Astrocyte (in vitro differentiated cells and primary cell): ENCODE measurements at regions not wholly inside any gene's neighbourhood (a gene's known extent, or its start where the extent isn't known, plus 50 kb on each side); places are given as distances from the start of the nearest gene placed in this dataset.

ENCODE experiments used
- DNase-seq: peaks from one replicate; pipeline ENCODE4 v3.0.0-alpha.2; 2010; ENCODE audit warnings: low read depth
- FAIRE-seq: peaks from 2 replicates; lab custom pipeline; 2011; peaks lifted over from hg19 to GRCh38; lab: Jason Lieb, UNC
- H2AFZ ChIP-seq: 2 replicates; pipeline ENCODE4 v1.6.0; 2012; ENCODE audit warnings: low read depth, low read length, inconsistent platforms
- H3K27ac ChIP-seq: 2 replicates; pipeline ENCODE4 v1.5.1; 2011; ENCODE audit warnings: low read depth, low read length, inconsistent platforms
- H3K27me3 ChIP-seq: 2 replicates; pipeline ENCODE4 v1.6.0; 2011; ENCODE audit warnings: low read length, inconsistent platforms; ENCODE audit not compliant: insufficient read depth
- H3K36me3 ChIP-seq: 2 replicates; pipeline ENCODE4 v1.5.1; 2011; ENCODE audit warnings: low read length, inconsistent platforms; ENCODE audit not compliant: insufficient read depth
- H3K4me1 ChIP-seq: 2 replicates; pipeline ENCODE4 v1.5.1; 2011; ENCODE audit warnings: low read length, inconsistent platforms; ENCODE audit not compliant: insufficient read depth
- H3K4me2 ChIP-seq: 2 replicates; pipeline ENCODE4 v1.6.0; 2012; ENCODE audit warnings: low read length, inconsistent platforms
- H3K4me3 ChIP-seq: 2 replicates; pipeline ENCODE4 v1.5.1; 2011; ENCODE audit warnings: low read depth, mild to moderate bottlenecking, low read length, inconsistent platforms; ENCODE audit not compliant: insufficient read depth
- H3K79me2 ChIP-seq: 2 replicates; pipeline ENCODE4 v1.6.0; 2012; ENCODE audit warnings: mild to moderate bottlenecking, low read length, inconsistent platforms; ENCODE audit not compliant: insufficient read depth
- H3K9ac ChIP-seq: 2 replicates; pipeline ENCODE4 v1.6.0; 2012; ENCODE audit warnings: mild to moderate bottlenecking, low read length, inconsistent platforms
- H3K9me3 ChIP-seq: 2 replicates; pipeline ENCODE4 v1.5.1; 2012; ENCODE audit warnings: low read depth, mild to moderate bottlenecking, low read length, inconsistent platforms; ENCODE audit not compliant: insufficient read depth
- H4K20me1 ChIP-seq: 2 replicates; pipeline ENCODE4 v1.6.0; 2012; ENCODE audit warnings: low read length, inconsistent platforms; ENCODE audit not compliant: insufficient read depth
- H3K27ac Mint-ChIP-seq: one replicate; pipeline ENCODE4 v1.8.0; 2021; ENCODE audit warnings: mild to moderate bottlenecking, mixed read lengths; ENCODE audit not compliant: unreplicated experiment
- H3K27me3 Mint-ChIP-seq: one replicate; pipeline ENCODE4 v1.8.0; 2021; ENCODE audit warnings: low read depth, mixed read lengths; ENCODE audit not compliant: unreplicated experiment
- H3K36me3 Mint-ChIP-seq: one replicate; pipeline ENCODE4 v1.8.0; 2021; ENCODE audit warnings: low read depth, mixed read lengths; ENCODE audit not compliant: unreplicated experiment
- H3K4me1 Mint-ChIP-seq: one replicate; pipeline ENCODE4 v1.8.0; 2021; ENCODE audit warnings: low read depth, mixed read lengths; ENCODE audit not compliant: unreplicated experiment
- H3K4me3 Mint-ChIP-seq: one replicate; pipeline ENCODE4 v1.8.0; 2021; ENCODE audit warnings: mild to moderate bottlenecking, moderate library complexity, mixed read lengths; ENCODE audit not compliant: unreplicated experiment
- H3K9me3 Mint-ChIP-seq: one replicate; pipeline ENCODE4 v1.8.0; 2021; ENCODE audit warnings: mild to moderate bottlenecking, mixed read lengths; ENCODE audit not compliant: unreplicated experiment
- CTCF ChIP-seq: IDR thresholded peaks from 2 replicates; pipeline ENCODE4 v1.5.1; 2011; ENCODE audit warnings: low read depth, mild to moderate bottlenecking, inconsistent platforms, low read length, moderate library complexity; ENCODE audit not compliant: insufficient read depth
- EZH2 ChIP-seq: IDR thresholded peaks from 2 replicates; pipeline ENCODE4 v1.6.1; 2012; ENCODE audit warnings: mild to moderate bottlenecking, low read length, inconsistent platforms; ENCODE audit not compliant: insufficient read depth

GRCh38 chr10:105605104-105605503 lies 964.0 kb downstream of the SORCS3 start:
- no peak overlapping the region for H3K27ac ChIP-seq
- H4K20me1 ChIP-seq = no peaks in the 10 kb centered on the region
- Mint-ChIP-seq H3K36me3 (no peaks in the 10 kb centered on the region), H3K27me3 (no peaks in the 10 kb centered on the region), H3K9me3 (peaks cover 3% of the 10 kb centered on the region), H3K4me3 (no peak overlapping the region), H3K27ac (no peak overlapping the region), H3K4me1 (no peaks in the 10 kb centered on the region)
- TF ChIP-seq CTCF (no peak), EZH2 (no peak)
- H2AFZ ChIP-seq = no peak overlapping the region
- DNase-seq (no peak), FAIRE-seq (no peak)
- H3K4me3 ChIP-seq = no peak overlapping the region
- no peaks in the 10 kb centered on the region for H3K36me3 ChIP-seq
- no peak overlapping the region for H3K4me2 ChIP-seq
- H3K4me1 ChIP-seq = no peaks in the 10 kb centered on the region
- no peak overlapping the region for H3K9ac ChIP-seq
- no peaks in the 10 kb centered on the region for H3K27me3 ChIP-seq
- H3K79me2 ChIP-seq = no peaks in the 10 kb centered on the region
- H3K9me3 ChIP-seq = no peaks in the 10 kb centered on the region

DNA sequence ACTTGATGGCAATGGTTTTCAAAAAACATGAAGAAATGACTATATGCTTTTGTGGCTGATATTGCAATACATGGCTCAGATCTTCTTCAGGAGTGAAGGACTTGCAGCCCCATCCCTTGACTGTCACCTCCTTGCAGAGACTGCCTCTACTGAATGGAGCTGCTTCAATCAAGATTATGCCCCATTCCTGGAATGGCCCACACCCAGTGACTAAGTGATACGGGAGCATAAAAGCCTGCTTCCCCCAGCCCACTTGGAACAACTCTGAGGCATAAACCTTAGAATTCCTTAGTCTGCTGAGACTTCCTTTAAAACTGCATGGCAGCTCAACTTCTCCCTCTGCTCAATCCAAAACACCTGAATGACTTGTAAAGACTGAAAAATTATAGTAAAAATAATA lies 957.1 kb downstream of the SORCS3 start:
- no peak overlapping the region for H3K4me3 Mint-ChIP-seq
- no peaks in the 10 kb centered on the region for H3K4me1 Mint-ChIP-seq
- Histone ChIP-seq H2AFZ (no peak overlapping the region), H3K9me3 (no peaks in the 10 kb centered on the region), H3K4me1 (no peaks in the 10 kb centered on the region), H4K20me1 (no peaks in the 10 kb centered on the region), H3K4me2 (no peak overlapping the region), H3K27ac (no peak overlapping the region), H3K9ac (no peak overlapping the region), H3K4me3 (no peak overlapping the region), H3K79me2 (no peaks in the 10 kb centered on the region), H3K36me3 (no peaks in the 10 kb centered on the region), H3K27me3 (no peaks in the 10 kb centered on the region)
- TF ChIP-seq EZH2 = no peak
- no peak for TF ChIP-seq CTCF
- no peak overlapping the region for H3K27ac Mint-ChIP-seq
- DNase-seq = no peak
- peaks cover 2% of the 10 kb centered on the region for H3K27me3 Mint-ChIP-seq
- no peak for FAIRE-seq
- peaks cover 4% of the 10 kb centered on the region for H3K9me3 Mint-ChIP-seq
- H3K36me3 Mint-ChIP-seq = no peaks in the 10 kb centered on the region

DNA sequence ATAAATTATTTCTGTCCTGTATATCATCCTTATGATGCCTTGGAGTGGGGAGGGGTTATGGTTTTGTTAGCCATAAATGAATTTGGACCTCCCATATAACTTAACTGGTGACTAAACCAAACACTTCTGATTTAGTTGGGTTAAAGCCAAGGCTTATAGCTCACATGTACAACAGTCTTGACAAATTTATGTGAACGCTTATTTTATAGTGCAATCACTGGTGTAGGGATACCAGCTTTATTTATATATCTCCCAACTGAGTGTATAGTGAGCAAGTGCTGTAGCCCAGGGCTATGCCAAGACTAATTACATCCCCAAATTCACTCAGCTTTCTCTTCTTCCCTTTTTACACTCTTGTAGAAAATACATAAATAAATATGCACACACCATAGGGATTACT lies 956.2 kb downstream of the SORCS3 start:
- H3K27me3 ChIP-seq = no peaks in the 10 kb centered on the region
- no peaks in the 10 kb centered on the region for H3K36me3 ChIP-seq
- H3K9me3 ChIP-seq = no peaks in the 10 kb centered on the region
- H3K9me3 Mint-ChIP-seq = peaks cover 1% of the 10 kb centered on the region
- no peak overlapping the region for H2AFZ ChIP-seq
- DNase-seq (no peak), FAIRE-seq (no peak)
- H3K79me2 ChIP-seq = no peaks in the 10 kb centered on the region
- H4K20me1 ChIP-seq = no peaks in the 10 kb centered on the region
- no peaks in the 10 kb centered on the region for H3K36me3 Mint-ChIP-seq
- no peak overlapping the region for H3K9ac ChIP-seq
- H3K27ac Mint-ChIP-seq = no peak overlapping the region
- H3K4me3 Mint-ChIP-seq = no peak overlapping the region
- peaks cover 2% of the 10 kb centered on the region for H3K27me3 Mint-ChIP-seq
- H3K27ac ChIP-seq = no peak overlapping the region
- H3K4me1 ChIP-seq = no peaks in the 10 kb centered on the region
- H3K4me2 ChIP-seq = no peak overlapping the region
- H3K4me3 ChIP-seq = no peak overlapping the region
- H3K4me1 Mint-ChIP-seq = no peaks in the 10 kb centered on the region
- TF ChIP-seq EZH2 (no peak), CTCF (no peak)
